Heart right ventricle (tissue), 16 donors: ENCODE measurements at regions not wholly inside any gene's neighbourhood (a gene's known extent, or its start where the extent isn't known, plus 50 kb on each side); places are given as distances from the start of the nearest gene placed in this dataset.
"Not testable (repeated sequence)": the region's sequence is repeated elsewhere in the genome, so short reads cannot be mapped to it uniquely, and the experiment has no call there.

ENCODE experiments used
- ATAC-seq, 8 donors: fragments of 200-7000 bp; cut with Tn5 transposase; one replicate each; pipeline ENCODE4 v1.9.1; 2020; ENCODE audit warnings: mild to moderate bottlenecking in 8 of 8, moderate library complexity in 8 of 8, moderate number of reproducible peaks in 1 of 8
- DNase-seq, 2 donors: peaks; one replicate each; pipeline ENCODE4 v3.0.0-alpha.2; 2020
- H3K27ac ChIP-seq, 10 donors: fragments of 200-600 bp; sonication (generic) in 2 of 10; one replicate each; pipeline versions ENCODE4 v1.5.0 to v1.8.0; 2020 to 2022; ENCODE audit warnings: mild to moderate bottlenecking in 3 of 10
- H3K27me3 ChIP-seq, 7 donors: fragments of 200-600 bp; one replicate each; pipeline ENCODE4 v1.8.0; 2021 to 2022; ENCODE audit warnings: mild to moderate bottlenecking in 2 of 7
- H3K36me3 ChIP-seq, 9 donors: fragments of 200-600 bp; sonication (generic) in 1 of 9; one replicate each; pipeline versions ENCODE4 v1.5.0 to v1.8.0; 2020 to 2022; ENCODE audit warnings: mild to moderate bottlenecking in 2 of 9
- H3K4me1 ChIP-seq, 9 donors: fragments of 200-600 bp; sonication (generic) in 1 of 9; one replicate each; pipeline versions ENCODE4 v1.5.0 to v1.8.0; 2020 to 2022; ENCODE audit warnings: mild to moderate bottlenecking in 4 of 9
- H3K4me3 ChIP-seq, 10 donors: fragments of 200-600 bp; sonication (generic) in 2 of 10; one replicate each; pipeline versions ENCODE4 v1.5.0 to v1.8.0; 2020 to 2022; ENCODE audit warnings: mild to moderate bottlenecking in 7 of 10, moderate library complexity in 2 of 10
- H3K9me3 ChIP-seq, 11 donors: fragments of 200-600 bp in 10 of 11; sonication (generic) in 2 of 11; one replicate each; pipeline versions ENCODE4 v1.5.0 to v1.8.0; 2013 to 2022; ENCODE audit warnings: mild to moderate bottlenecking in 2 of 11, control low read depth in 1 of 11, moderate library complexity in 1 of 11
- CTCF ChIP-seq, 9 donors: fragments of 200-600 bp; sonication (generic) in 2 of 9; IDR thresholded peaks; one replicate each; pipeline versions ENCODE4 v1.5.0 to v1.8.0; 2021 to 2022; ENCODE audit warnings: antibody characterized with exemption in 9 of 9, mild to moderate bottlenecking in 5 of 9, moderate library complexity in 1 of 9
- WGBS, 2 donors: extraction: QIAGEN DNeasy Blood & Tissue Kit; methylation state at CpG; one replicate each; pipeline ENCODE4 v1.1.7; 2013; ENCODE audit warnings: inconsistent platforms in 1 of 2; 5-methylcytosine and 5-hydroxymethylcytosine counted together
- intact Hi-C, 10 donors: fragments of 100-400 bp; cut with DNase I; formaldehyde crosslinking; loops; one replicate each; pipeline versions ENCODE4 v1.11.1 to v1.14.2; 2022
- donor health status: Arrhythmogenic right ventricular cardiomyopathy.
- donor health status: ischemic (EF 13 %, LVEDD 7.1; RV severe dilation, severe dysfunction).
- donor health status: healthy with polysubstance abuse.
- donor health status: DM: no; HTN: yes; CAD: no.
- donor health status: DM: no; HTN: no; CAD: no.
- donor health status: ischemic (EF 25% LVEDD 6.9; RV normal size, moderate dysfunction).
- donor health status: ischemic (EF 25% LVEDD 5.7; RV mildly dilated, moderate dysfunction).
- donor health status: healthy.
- donor health status: DM: yes; HTN: yes; CAD: no.
- donor health status: Ischemic cardiomyopathy.
- donor health status: ischemic (EF 35%, LVEDD 5.7; RV mildly dilated, moderate dysfunction).
- donor health status: nonischemic (EF 11% LVEDD 7.7; RV severe dilation, severe dysfunction).
- donor health status: DM: yes; HTN: yes; CAD: no.
- donor health status: PGD.
- donor health status: ischemic (EF 29% LVEDD 5.4; RV normal size, mild dysfunction).
- donor health status: nonischemic (EF 23%, LVEDD 6.1; RV moderate dilation, normal function).

- TF ChIP-seq CTCF (IDR thresholded peaks at IDR 0.05), result no peak
- Histone ChIP-seq H3K27me3 (no peaks in the 10 kb centered on the region), H3K4me1 (no peaks in the 10 kb centered on the region), H3K4me3 (no peak overlapping the region), H3K9me3 (peaks cover 0 to 11% (median 5%) of the 10 kb centered on the region in 11 donors), H3K27ac (no peak overlapping the region), H3K36me3 (no peaks in the 10 kb centered on the region)
- intact Hi-C loops, result no loop called here
- ATAC-seq, result no peak
- 63 to 65% methylated on average over 4 of the region's 4 CpGs for WGBS, 2 donors
- no peak for DNase-seq
These were observed 140.6 kb upstream of the TLE4 start for GRCh38 chr9:79431019-79431679.

- H3K4me1 ChIP-seq, result no peaks in the 10 kb centered on the region
- DNase-seq (no peak), ATAC-seq (no peak)
- peaks cover 0 to 5% (median 1%) of the 10 kb centered on the region in 7 donors for H3K27me3 ChIP-seq
- intact Hi-C loops, result no loop called here
- TF ChIP-seq CTCF (IDR thresholded peaks at IDR 0.05), result no peak
- H3K36me3 ChIP-seq, result no peaks in the 10 kb centered on the region
- peaks cover 0 to 3% (median 0%) of the 10 kb centered on the region in 11 donors for H3K9me3 ChIP-seq
- no peak overlapping the region for H3K27ac ChIP-seq
- no peak overlapping the region for H3K4me3 ChIP-seq
- WGBS, 2 donors, result 98 to 99% methylated on average over 1 of the region's 1 CpG
These were observed 139.3 kb upstream of the TLE4 start for GRCh38 chr9:79432485-79432884.

GRCh38 chr9:79433703-79434102 is 138.1 kb upstream of the TLE4 start:
- TF ChIP-seq CTCF (IDR thresholded peaks at IDR 0.05), result no peak
- Histone ChIP-seq H3K9me3 (peaks cover 0 to 3% (median 0%) of the 10 kb centered on the region in 11 donors), H3K36me3 (no peaks in the 10 kb centered on the region), H3K27me3 (peaks cover 0 to 17% (median 11%) of the 10 kb centered on the region in 7 donors), H3K4me3 (no peak overlapping the region), H3K27ac (no peak overlapping the region), H3K4me1 (no peaks in the 10 kb centered on the region)
- ATAC-seq, result no peak
- DNase-seq, result peak in 1 of 2 donors; percentile 10
- intact Hi-C loops, result no loop called here

GRCh38 chr9:79439221-79439620 is 132.5 kb upstream of the TLE4 start:
- peaks cover 0 to 23% (median 13%) of the 10 kb centered on the region in 7 donors for H3K27me3 ChIP-seq
- ATAC-seq, DNase-seq, H3K4me3 ChIP-seq, H3K4me1 ChIP-seq, H3K27ac ChIP-seq, H3K36me3 ChIP-seq, H3K9me3 ChIP-seq, intact Hi-C loops: not testable (repeated sequence)
- WGBS, 2 donors, result 8 to 14% methylated on average over 19 of the region's 19 CpGs

GRCh38 chr9:79446523-79447307 is 125.0 kb upstream of the TLE4 start:
- H3K9me3 ChIP-seq, result peaks cover 0 to 6% (median 0%) of the 10 kb centered on the region in 11 donors
- no peak for ATAC-seq
- H3K4me1 ChIP-seq, result no peaks in the 10 kb centered on the region
- no peaks in the 10 kb centered on the region for H3K36me3 ChIP-seq
- no peak for TF ChIP-seq CTCF (IDR thresholded peaks at IDR 0.05)
- intact Hi-C loops, result no loop called here
- no peak overlapping the region for H3K27ac ChIP-seq
- DNase-seq, result no peak
- peaks cover 0 to 3% (median 0%) of the 10 kb centered on the region in 7 donors for H3K27me3 ChIP-seq
- no peak overlapping the region for H3K4me3 ChIP-seq
- WGBS, 2 donors, result 41 to 46% methylated on average over 4 of the region's 4 CpGs
